ENCODE measurements at regions not wholly inside any gene's neighbourhood (a gene's known extent, or its start where the extent isn't known, plus 50 kb on each side); places are given as distances from the start of the nearest gene placed in this dataset.

GRCh38 chr7:7119729-7120128 is 62.6 kb upstream of the C1GALT1 start:
- no peak for ATAC-seq
- intact Hi-C loops (cut with DNase I; ENCODE audit: low total_unique reads), result no loop called here

GRCh38 chr7:7122033-7122478 is 60.3 kb upstream of the C1GALT1 start:
- intact Hi-C loops (cut with DNase I; ENCODE audit: low total_unique reads) (no loop called here), in situ Hi-C loops (cut with MboI; ENCODE audit: low sequenced_read_pairs in 4 of 4) (loop anchor here in 3 of 4 donors (25.0 kb wide), 2 partner anchors 265 to 415 kb away; partner anchors contain the start of gene COL28A1 (in 2 of the 3))
- TF ChIP-seq CTCF (IDR thresholded peaks at IDR 0.05 in 4 of 5, conservative IDR thresholded peaks at IDR 0.05 in 1 of 5), result no peak
- TF ChIP-seq POLR2A (IDR thresholded peaks at IDR 0.05), result no peak
- H3K36me3 ChIP-seq, result no peaks in the 10 kb centered on the region
- ATAC-seq, result peak in 1 of 2 donors; percentile 52
- H3K4me1 ChIP-seq, result no peaks in the 10 kb centered on the region
- no peak overlapping the region for H3K4me3 ChIP-seq
- no peaks in the 10 kb centered on the region for H3K27me3 ChIP-seq
- no peak for DNase-seq
- H3K9me3 ChIP-seq, result no peaks in the 10 kb centered on the region
- no peak overlapping the region for H3K27ac ChIP-seq

More at GRCh38 chr7:7119729-7120128, 62.6 kb upstream of the C1GALT1 start:
- Histone ChIP-seq H3K27me3 (no peaks in the 10 kb centered on the region), H3K4me1 (no peaks in the 10 kb centered on the region), H3K27ac (no peak overlapping the region), H3K36me3 (no peaks in the 10 kb centered on the region), H3K9me3 (no peaks in the 10 kb centered on the region), H3K4me3 (no peak overlapping the region)
- TF ChIP-seq POLR2A (IDR thresholded peaks at IDR 0.05), result no peak
- TF ChIP-seq CTCF (IDR thresholded peaks at IDR 0.05 in 4 of 5, conservative IDR thresholded peaks at IDR 0.05 in 1 of 5), result no peak
- in situ Hi-C loops (cut with MboI; ENCODE audit: low sequenced_read_pairs in 4 of 4), result loop anchor here in 3 of 4 donors (25.0 kb wide), 2 partner anchors 268 to 418 kb away; partner anchors contain the start of gene COL28A1 (in 2 of the 3)
- no peak for DNase-seq

- in situ Hi-C loops (cut with MboI; ENCODE audit: low sequenced_read_pairs in 4 of 4) (loop anchor here in 3 of 4 donors (25.0 kb wide), 2 partner anchors 265 to 415 kb away; partner anchors contain the start of gene COL28A1 (in 2 of the 3)), intact Hi-C loops (cut with DNase I; ENCODE audit: low total_unique reads) (no loop called here)
- DNase-seq (peak in 1 of 2 donors; percentile 14), ATAC-seq (peak; percentile 56 to 63)
- Histone ChIP-seq H3K9me3 (no peaks in the 10 kb centered on the region), H3K27ac (peak overlapping the region in 1 of 4 donors; percentile 16), H3K4me3 (no peak overlapping the region), H3K4me1 (no peaks in the 10 kb centered on the region), H3K27me3 (no peaks in the 10 kb centered on the region), H3K36me3 (no peaks in the 10 kb centered on the region)
- TF ChIP-seq CTCF (IDR thresholded peaks at IDR 0.05 in 4 of 5, conservative IDR thresholded peaks at IDR 0.05 in 1 of 5) (no peak), POLR2A (IDR thresholded peaks at IDR 0.05) (no peak)
Measured at GRCh38 chr7:7122701-7123281, 59.6 kb upstream of the C1GALT1 start.

GRCh38 chr7:7125963-7126362 is 56.4 kb upstream of the C1GALT1 start:
- H3K4me3 ChIP-seq, result no peak overlapping the region
- H3K9me3 ChIP-seq, result no peaks in the 10 kb centered on the region
- H3K4me1 ChIP-seq, result no peaks in the 10 kb centered on the region
- H3K27me3 ChIP-seq, result no peaks in the 10 kb centered on the region
- no peak overlapping the region for H3K27ac ChIP-seq
- DNase-seq (no peak), ATAC-seq (no peak)
- H3K36me3 ChIP-seq, result no peaks in the 10 kb centered on the region
- in situ Hi-C loops (cut with MboI; ENCODE audit: low sequenced_read_pairs in 4 of 4) (no loop called here), intact Hi-C loops (cut with DNase I; ENCODE audit: low total_unique reads) (no loop called here)
- TF ChIP-seq CTCF (IDR thresholded peaks at IDR 0.05 in 4 of 5, conservative IDR thresholded peaks at IDR 0.05 in 1 of 5) (no peak), POLR2A (IDR thresholded peaks at IDR 0.05) (no peak)

Measured in gastrocnemius medialis (tissue), 4 donors.